ENCODE measurements at regions not wholly inside any gene's neighbourhood (a gene's known extent, or its start where the extent isn't known, plus 50 kb on each side); places are given as distances from the start of the nearest gene placed in this dataset.
"Not testable (repeated sequence)": the region's sequence is repeated elsewhere in the genome, so short reads cannot be mapped to it uniquely, and the experiment has no call there.

DNA sequence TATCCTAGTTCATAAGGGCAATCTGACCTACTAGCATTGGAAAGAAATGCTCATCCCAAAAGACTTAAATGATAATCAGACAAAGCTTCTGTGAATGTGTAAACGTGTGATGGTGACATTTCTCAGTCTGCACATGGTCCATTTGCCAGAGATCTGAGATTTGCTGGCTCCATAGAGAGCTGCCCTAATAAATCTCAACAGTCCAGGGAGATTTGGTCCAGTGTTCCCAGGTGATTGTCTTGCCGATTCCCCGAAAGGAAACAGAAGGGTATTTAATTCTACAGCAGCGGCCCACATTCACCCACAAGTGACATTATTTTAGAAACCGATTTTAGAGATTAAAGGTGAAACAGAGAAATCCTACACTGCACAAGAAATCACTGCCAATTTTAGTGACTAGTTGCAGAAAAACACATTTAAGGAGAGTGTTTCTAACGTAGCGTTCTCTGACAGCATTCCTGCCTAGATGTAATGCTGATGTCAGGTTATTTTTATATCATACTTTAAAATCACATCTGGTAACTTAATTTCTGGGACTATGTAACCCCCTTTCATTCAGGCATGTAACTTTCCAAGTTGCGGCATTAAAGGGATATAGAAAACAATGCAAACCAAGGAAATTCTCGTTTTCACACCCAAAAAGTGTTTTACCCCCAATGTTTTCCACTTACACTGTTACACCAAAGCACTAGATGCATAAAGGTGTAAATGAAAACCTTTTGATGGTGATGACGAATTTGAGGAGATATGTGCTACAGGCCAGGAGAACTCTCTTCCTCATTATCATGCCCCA is 231.9 kb upstream of the FN1 start:
- DNase-seq (ENCODE audit: low read depth in 2 of 3, low spot score in 1 of 3) = no peak

DNA sequence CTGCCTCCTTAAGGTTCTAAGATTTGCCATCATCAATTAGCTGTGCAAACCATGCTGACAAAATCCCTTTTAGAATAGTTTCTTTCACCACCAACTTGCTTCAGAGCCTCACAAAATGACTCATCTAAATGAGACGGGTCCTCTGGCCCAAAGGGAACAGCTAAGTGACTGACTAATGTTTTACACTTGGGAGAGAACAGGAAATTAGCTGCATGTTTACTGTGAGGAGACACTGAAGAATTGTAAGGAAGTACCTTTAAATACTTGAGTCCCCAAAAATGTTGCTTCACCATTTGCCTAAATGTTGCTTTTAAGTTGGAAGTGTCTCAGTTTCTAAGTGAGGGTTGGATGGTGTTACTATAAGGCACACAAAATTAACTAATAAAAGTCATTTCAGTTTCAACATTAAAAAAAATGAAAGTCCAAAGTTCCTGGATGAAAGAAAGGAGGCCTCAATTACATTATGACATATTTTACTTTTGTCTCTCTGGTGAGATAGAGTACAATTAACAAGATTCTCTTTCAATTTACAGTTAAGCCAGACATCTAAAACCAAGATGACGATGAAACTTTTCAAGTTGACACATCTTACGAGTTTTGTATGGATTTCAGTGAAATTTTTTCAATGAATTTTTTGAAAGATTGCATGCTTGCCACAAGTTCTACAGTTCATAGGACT is 229.1 kb upstream of the FN1 start:
- DNase-seq (ENCODE audit: low read depth in 2 of 3, low spot score in 1 of 3) = no peak

DNA sequence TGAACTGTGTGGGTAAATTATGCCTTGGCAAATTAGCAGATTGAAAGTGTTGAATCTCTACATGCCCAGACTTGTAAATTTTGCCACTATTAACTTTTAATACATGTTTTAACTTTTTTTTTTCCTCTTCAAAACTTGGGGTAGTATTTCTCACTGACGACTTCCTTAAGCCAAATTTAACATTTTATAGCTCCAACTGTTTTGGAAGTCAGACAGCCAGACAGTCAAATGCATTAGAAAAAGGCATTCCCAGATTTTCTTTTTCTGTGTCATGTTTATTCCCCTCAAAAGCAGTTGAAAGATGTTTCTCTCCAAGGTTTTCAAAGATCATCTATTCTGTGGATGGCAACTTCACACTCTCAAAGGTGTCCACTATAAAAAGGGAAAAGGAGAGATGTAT is 226.8 kb upstream of the FN1 start:
- DNase-seq (ENCODE audit: low read depth in 2 of 3, low spot score in 1 of 3) = no peak

DNA sequence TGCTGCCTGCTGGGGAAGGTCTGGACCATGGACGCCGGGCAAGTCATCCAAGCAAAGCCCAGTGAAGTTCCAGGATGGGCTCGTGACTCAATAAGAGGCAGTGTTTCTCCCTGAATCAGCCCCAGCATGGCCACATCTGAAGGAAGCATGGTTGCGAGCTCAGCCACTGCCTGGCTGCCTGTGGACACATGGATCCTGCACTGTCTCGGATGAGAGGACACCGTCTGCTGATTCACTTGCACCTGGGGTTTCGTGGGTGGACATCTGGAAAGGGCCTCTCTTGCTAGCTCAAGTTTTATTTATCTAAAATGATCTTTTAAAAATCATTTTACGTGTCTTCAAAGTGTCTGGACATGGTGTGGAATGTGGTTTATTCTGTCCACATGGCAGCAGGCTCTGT is 224.8 kb upstream of the FN1 start:
- DNase-seq (ENCODE audit: low read depth in 2 of 3, low spot score in 1 of 3) = no peak

DNA sequence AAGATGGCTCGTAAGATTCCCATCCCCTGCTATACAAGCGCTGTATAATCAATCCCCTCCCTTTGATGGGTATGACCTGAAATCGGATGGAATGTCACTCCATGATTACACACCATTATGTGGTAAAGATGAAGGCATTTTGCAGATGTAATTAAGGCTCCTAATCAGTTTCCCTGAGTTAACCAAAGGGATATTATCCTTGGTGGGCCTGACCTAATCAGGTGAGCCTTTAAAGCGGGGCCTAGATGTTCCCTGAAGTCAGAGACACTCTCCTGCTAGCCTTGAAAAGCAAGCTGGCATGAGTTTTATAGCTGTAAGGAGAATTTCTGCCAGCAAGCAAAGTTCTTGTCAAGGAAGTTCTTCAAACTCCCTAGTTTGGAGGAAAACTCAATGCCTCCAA is 223.8 kb upstream of the FN1 start:
- DNase-seq (ENCODE audit: low read depth in 2 of 3, low spot score in 1 of 3) = no peak

DNA sequence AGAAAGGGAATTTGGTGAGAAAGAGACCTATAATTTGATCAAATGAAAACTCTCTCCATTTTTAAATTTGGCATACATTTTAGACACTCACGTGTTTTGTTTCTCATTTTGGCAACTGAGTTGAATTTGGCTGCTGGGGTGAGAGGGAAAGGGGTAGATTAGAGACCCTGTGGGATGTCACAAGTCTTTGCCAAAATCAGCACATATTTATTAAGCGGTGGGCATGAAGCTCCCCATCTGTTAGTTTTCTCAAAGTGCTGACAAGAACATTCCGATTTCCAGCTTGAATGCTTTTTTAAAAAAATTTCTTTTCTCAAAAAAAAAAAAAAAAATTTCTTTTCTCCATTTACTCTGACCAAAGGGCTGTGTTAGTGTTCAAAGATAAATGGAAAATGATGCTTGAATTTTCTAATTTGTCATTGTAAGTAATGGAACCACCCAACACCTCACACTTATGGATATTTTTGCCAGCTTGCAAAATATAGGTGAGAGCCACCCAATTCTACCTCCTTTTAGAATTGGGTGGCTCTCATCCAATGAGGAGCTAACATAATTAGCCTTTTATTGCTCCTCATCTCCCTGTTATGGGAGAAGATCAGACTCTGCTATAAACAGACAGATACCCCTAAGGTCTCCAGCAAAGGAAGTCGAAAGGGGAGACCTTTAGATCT is 222.9 kb upstream of the FN1 start:
- DNase-seq (ENCODE audit: low read depth in 2 of 3, low spot score in 1 of 3) = no peak

DNA sequence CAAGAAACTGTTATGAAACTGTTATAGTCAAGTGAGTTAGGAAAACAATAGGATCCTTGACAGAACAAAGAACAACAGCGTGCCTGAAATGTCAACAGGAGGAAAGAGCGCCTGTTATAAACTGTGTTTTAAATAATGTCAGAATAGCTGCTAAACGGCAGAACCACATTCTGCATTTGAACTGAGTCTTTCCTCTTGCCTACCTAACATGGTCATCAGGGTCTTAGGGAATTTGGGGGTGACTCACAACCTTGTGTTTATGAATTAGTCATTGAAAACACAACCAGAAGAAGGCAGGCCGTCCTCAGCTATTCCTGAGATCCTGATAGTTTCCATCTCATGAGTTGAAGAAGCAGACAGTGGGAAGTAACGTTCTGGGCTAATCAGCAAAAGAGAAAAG is 222.0 kb upstream of the FN1 start:
- no peak for DNase-seq (ENCODE audit: low read depth in 2 of 3, low spot score in 1 of 3)

DNA sequence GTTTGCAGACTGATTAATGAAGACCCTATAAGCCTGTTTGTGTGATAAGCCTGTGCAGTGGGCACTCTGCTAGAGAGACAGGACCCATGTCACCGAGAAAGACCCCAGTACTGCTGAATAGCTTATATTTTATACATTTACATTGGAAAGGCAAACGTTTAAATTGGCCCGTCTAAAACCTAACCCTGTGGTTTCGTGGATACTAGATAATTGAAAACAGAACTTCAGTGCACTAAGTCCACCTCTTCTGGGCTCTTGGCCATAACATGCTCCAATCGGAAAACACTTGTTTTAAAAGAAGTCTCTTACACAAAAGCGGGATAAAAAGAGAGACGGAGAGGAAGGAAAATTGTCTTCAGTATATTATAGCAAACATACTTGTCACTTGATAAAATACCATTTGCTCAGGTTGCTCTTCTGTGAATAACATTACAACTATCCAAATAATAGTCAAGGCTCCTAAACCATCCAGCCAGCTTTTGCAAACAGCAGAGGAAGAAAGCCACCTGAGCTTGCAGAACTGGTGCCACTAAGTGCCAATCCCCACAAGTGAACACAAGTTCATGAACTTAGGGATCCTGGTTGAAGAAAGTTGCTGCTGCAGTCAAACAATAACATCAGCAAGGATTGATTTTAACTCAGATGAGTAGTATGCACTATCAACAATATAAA is 218.4 kb upstream of the FN1 start:
- no peak for DNase-seq (ENCODE audit: low read depth in 2 of 3, low spot score in 1 of 3)

DNA sequence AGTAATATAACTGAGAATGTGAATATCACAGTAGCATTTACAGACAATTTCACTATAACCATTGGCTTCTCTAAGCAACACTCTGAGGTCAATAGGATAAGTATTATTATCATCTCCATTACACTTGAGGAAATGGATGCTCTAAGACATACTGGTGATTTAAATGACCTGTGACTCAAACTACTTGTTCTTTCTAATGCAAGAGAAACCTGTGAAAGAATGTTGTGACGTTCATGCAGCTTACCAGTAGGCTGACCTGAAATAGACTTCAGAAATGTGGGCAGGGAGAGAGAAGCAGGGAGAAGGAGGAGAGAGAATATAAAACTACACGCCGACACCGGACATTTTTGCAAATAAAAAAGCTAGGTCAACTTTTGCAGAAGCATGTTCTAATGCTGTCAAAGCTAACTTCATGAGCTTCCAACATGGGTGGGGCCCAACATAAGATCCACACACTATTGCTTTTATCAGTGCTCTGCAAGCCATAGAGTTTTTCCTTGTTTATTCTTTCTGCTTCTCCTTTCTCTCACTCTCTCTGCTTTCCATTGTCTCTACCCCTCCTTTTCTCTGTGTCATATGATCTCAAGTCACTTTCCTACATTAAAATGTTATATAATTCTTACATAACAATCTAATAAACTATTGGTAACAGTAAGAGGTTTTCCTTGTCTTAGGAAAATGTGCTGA is 217.6 kb upstream of the FN1 start:
- DNase-seq (ENCODE audit: low read depth in 2 of 3, low spot score in 1 of 3) = no peak

DNA sequence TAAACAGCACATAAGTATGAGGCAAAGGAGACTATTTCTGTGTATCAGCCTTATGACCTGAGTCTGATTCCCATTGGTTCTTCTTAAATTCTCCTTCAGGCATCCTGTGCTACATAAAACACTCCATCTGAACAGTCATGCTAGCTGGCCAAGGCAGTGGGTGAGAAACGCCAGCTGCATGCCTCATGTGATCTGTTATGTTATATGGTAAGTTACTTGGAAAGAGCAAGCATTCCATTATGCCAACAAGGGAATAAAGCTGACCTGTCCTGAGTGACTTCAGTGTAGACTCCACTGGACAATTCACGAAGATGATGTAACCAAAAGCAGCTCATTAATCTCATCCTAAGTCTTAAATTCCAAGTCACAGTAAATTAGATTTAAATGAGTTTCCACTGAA is 216.5 kb upstream of the FN1 start:
- DNase-seq (ENCODE audit: low read depth in 2 of 3, low spot score in 1 of 3) = no peak

DNA sequence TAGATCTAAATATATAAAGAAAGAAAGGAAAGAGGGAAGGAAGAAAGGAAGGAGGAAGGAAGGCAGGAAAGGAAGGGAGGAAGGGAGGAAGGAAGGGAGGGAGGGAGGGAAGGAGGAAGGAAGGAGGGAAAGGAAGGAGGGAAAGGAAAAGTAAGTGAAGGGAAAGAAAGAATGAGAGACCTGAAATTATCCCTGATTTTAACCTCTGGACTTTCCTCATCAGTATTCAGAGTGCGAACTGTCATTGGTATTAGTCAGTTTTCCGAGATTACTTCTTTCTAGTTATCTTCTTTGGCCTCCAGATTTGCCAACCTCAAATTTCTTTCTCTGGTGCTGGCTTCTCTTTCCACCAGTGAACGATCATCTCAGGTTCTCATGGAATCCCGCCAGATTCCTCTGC is 215.5 kb upstream of the FN1 start:
- DNase-seq (ENCODE audit: low read depth in 2 of 3, low spot score in 1 of 3) = no peak

DNA sequence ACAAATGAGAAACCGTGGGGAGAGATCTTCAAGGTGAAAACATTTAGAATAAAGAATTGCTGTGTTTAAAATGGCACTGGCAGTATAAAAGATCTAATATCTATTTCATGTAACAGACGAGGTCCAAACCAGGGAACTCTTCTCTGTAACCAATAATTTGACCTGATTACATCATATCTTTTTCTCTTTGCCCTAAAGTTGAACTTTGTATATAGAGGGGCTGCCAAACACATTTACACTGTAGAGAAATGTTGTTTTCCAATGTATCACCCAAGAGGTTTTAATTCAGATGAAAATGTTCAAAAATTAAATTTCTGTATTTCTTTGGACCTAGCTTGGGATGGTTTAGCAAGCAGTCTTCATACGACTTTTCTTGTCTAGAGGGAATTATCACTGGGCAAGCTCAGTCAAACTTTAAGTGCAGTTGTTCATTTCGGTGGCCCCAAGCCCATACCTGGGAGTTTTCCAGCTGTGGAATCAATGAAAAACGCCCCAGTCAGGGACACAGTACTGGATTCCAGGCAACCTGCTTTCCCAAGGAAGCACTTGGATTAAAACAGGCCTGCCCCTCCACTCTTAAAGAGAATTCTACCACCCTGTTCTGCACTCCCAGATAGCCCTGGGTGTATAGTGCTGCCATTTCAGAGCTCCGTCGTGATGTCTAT is 208.5 kb upstream of the FN1 start:
- DNase-seq (ENCODE audit: low read depth in 2 of 3, low spot score in 1 of 3) = no peak

DNA sequence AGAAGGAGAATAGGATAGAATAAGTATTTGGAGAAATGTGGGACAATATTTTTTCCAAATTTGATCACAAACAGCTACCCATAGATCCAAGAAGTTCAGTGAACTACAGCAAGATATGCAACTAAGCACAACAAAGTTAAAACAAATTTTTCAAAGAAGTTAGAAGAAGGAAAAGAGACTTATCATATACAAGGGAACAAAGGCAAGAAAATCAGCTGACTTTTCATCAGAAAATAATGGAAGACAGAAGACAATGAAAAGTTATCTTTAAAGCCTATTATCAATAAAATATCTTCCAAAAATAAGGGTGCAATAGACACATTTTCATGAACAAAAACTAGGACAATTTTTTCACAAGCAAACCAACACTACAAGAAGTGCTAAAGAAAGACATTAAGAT is 202.8 kb upstream of the FN1 start:
- DNase-seq (ENCODE audit: low read depth in 2 of 3, low spot score in 1 of 3) = no peak

DNA sequence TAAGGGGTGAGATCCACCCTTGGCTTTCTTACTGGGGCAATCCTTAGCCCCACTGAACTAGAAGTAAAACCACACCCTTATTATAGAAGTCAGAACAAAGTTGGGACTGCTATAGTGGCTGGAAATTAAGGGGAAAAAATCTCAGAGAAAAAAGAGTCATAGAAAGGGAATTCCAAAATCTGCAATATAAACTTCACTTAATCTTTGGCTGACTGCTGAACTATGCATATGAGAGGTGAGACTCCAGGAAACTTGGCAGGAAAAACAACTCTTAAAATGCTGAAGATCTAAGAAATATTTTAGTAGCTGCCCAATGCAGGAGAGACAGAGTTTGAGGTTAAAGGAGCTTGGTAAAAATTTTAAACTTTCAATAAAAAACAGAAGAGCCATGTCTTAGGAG is 201.8 kb upstream of the FN1 start:
- DNase-seq (ENCODE audit: low read depth in 2 of 3, low spot score in 1 of 3) = no peak

DNA sequence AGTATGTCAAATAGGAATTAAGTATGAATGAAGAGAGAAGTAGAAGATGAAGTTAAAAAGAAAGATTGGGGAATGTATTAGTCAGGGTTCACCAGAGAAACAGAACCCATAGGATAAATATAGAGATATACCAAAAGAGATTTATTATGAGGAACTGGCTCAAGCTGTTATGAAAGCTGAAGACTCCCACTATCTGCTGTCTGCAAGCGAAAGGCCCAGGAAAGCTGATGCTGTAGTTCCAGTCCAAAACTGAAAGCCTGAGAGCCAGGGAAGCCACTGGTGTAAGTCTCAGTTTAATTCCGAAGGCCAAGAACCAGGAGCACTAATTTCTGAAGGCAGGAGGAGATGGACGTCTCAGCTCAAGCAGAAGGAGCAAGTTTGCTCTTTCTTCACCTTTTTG is 200.9 kb upstream of the FN1 start:
- no peak for DNase-seq (ENCODE audit: low read depth in 2 of 3, low spot score in 1 of 3)

DNA sequence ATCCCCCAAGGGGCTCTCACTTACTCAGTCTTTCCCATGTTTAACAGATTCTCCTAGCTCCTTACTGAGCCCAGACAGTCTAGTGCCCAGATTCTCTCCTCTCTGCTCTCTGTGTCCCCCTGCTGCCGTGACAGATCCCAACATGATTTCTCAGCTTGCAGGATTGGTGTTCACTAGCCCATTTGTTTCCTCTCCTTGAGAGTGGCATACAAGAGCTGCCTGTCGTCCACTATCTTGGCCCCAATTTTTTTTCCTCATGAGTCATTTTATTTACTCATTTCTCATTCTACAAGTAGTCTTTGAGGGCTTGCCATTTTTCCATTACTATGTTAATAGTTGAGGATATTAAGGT is 199.9 kb upstream of the FN1 start:
- DNase-seq (ENCODE audit: low read depth in 2 of 3, low spot score in 1 of 3) = no peak

DNA sequence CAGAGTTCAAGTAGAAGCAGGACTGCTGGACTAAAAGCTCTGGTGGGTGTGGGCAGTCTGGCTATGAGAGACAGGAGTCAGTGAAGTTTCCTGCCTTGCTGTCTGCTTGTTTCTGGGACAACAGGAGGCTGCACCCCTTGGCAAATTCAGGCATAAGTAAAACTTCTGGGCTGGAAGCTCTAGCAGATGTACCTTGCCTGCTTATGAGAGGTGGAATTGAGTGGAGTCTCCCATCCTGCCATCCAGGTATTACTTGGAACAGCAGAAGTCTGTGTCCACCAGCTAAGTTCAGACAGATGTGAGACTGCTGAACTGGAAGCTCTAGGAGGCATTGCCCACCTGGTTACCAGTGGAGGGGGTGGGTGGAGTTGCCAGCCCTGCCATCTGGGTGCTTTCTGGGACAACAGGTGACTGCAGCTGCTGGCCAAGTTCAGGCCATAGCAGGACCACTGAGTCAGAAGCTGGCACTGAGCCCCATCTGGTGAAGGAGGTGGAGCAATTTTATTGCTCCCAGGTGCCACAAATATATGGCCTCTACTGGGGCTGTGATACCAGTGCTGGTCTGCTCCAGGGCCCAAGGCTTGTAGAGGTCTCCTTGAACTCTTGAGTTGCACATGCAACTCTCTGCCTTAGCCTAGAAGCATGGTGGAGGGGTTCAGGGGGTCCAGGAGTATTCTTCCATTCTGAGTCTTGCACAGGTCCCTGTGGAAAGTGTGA is 199.4 kb upstream of the FN1 start:
- DNase-seq (ENCODE audit: low read depth in 2 of 3, low spot score in 1 of 3) = no peak

DNA sequence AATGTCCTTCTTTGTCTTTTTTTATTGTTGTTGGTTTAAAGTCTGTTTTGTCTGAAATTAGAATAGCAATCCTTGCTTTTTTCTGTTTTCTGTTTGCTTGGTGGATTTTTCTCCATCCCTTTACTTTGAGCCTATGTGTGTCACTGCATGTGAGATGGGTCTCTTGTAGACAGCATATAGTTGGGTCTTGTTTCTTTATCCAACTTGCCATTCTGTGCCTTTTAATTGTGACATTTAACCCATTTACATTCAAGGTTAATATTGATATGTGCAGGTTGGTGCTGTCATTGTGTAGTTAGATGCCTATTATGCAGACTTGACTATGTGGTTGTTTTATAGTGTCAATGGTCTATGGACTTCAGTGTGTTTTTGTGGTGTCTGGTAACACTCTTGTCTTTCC is 197.5 kb upstream of the FN1 start:
- DNase-seq (ENCODE audit: low read depth in 2 of 3, low spot score in 1 of 3) = no peak

DNA sequence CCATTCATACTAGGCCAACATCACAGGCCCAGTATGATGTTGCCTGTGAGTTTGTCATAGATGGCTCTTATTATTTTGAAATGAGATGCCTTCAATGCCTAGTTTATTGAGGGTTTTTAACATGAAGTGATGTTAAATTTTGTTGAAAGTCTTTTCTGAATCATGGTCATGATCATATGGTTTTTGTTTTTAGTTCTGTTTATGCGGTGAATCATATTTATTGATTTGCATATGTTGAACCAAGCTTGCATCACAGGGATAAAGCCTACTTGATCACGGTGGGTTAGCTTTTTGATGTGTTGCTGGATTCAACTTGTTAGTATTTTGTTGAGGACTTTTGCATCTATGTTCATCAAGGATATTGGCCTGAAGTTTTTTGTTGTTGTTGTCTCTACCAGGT is 195.8 kb upstream of the FN1 start:
- DNase-seq (ENCODE audit: low read depth in 2 of 3, low spot score in 1 of 3) = no peak

DNA sequence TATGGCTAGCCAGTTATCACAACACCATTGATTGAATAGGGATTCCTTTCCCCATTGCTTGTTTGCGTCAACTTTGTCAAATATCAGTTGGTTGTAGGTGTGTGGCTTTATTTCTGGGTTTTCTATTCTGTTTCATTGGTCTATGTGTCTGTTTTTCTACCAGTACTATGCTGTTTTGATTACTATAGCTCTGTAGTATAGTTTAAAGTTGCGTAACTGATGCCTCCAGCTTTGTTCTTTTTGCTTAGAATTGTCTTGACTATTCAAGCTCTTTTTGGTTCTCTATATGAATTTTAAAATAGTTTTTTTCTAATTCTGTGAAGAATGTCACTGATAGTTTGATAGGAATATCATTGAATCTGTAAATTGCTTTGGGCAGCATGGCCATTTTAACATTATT is 194.9 kb upstream of the FN1 start:
- not testable (repeated sequence) for DNase-seq (ENCODE audit: low read depth in 2 of 3, low spot score in 1 of 3)

Measured in stimulated activated CD4-positive, alpha-beta T cell treated with anti-CD3 and anti-CD28 coated beads, Interleukin-12 subunit alpha, Interleukin-12 subunit beta, amount 100 ng/mL, for 48 hours (primary cell).